HCT116 (cell line): ENCODE measurements at regions not wholly inside any gene's neighbourhood (a gene's known extent, or its start where the extent isn't known, plus 50 kb on each side); places are given as distances from the start of the nearest gene placed in this dataset.

Experiments
- POLR2A ChIP-seq: IDR thresholded peaks from 2 replicates; pipeline ENCODE4 v1.7.0; 2011; ENCODE audit warnings: borderline replicate concordance; ENCODE audit not compliant: insufficient read depth, insufficient read length; ENCODE audit errors: extremely low read depth
- RAD21 ChIP-seq: IDR thresholded peaks from 2 replicates; pipeline ENCODE4 v1.6.1; 2012; ENCODE audit warnings: low read depth, mild to moderate bottlenecking
- SIN3A ChIP-seq: IDR thresholded peaks from 2 replicates; pipeline ENCODE4 v1.6.1; 2012; ENCODE audit warnings: low read depth
- TF ChIP-seq, protein P1 (sequence below), 3 experiments: fragments of 200-600 bp in 1 of 3; sonication (generic) in 1 of 3; IDR thresholded peaks in 2 of 3; conservative IDR thresholded peaks in 1 of 3; 2 replicates each; pipeline ENCODE4 v1.5.1; 2012 to 2017; ENCODE audit warnings: low read depth in 2 of 3, low read length in 2 of 3, antibody characterized with exemption in 1 of 3, borderline replicate concordance in 1 of 3, control low read depth in 1 of 3, mild to moderate bottlenecking in 1 of 3, mixed read lengths in 1 of 3, mixed run types in 1 of 3, moderate library complexity in 1 of 3; ENCODE audit not compliant: insufficient read depth in 1 of 3
- TF ChIP-seq, protein P2 (sequence below): IDR thresholded peaks from 2 replicates; pipeline ENCODE4 v1.6.1; 2012; ENCODE audit warnings: low read depth

DNA sequence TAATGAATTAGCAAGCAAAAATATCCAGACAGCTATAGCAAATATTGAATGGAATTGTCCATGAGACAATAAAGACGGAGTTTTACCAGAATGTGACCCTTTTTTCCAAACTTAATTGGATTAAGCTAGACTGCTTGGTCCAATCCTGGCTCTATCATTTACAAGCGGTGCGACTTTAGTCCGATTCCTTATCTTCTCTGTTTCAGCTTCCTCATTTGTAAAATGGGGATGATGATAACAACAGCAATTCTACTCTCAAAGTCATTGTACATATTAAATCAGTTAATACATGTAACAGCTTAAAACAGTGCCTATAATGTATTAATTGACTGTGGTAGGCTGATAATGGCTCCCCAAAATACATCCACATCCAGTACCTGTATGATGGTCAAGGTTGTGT, 62.1 kb upstream of the CRBN start:
- TF ChIP-seq, protein P1, sequence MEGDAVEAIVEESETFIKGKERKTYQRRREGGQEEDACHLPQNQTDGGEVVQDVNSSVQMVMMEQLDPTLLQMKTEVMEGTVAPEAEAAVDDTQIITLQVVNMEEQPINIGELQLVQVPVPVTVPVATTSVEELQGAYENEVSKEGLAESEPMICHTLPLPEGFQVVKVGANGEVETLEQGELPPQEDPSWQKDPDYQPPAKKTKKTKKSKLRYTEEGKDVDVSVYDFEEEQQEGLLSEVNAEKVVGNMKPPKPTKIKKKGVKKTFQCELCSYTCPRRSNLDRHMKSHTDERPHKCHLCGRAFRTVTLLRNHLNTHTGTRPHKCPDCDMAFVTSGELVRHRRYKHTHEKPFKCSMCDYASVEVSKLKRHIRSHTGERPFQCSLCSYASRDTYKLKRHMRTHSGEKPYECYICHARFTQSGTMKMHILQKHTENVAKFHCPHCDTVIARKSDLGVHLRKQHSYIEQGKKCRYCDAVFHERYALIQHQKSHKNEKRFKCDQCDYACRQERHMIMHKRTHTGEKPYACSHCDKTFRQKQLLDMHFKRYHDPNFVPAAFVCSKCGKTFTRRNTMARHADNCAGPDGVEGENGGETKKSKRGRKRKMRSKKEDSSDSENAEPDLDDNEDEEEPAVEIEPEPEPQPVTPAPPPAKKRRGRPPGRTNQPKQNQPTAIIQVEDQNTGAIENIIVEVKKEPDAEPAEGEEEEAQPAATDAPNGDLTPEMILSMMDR (IDR thresholded peaks at IDR 0.05 in 2 of 3, conservative IDR thresholded peaks at IDR 0.05 in 1 of 3; ENCODE audit: borderline replicate concordance in 1 of 3, insufficient read depth in 1 of 3, low read depth in 2 of 3, low read length in 2 of 3), result no peak
- TF ChIP-seq RAD21 (no peak), POLR2A (no peak), SIN3A (no peak)
- TF ChIP-seq, protein P2, sequence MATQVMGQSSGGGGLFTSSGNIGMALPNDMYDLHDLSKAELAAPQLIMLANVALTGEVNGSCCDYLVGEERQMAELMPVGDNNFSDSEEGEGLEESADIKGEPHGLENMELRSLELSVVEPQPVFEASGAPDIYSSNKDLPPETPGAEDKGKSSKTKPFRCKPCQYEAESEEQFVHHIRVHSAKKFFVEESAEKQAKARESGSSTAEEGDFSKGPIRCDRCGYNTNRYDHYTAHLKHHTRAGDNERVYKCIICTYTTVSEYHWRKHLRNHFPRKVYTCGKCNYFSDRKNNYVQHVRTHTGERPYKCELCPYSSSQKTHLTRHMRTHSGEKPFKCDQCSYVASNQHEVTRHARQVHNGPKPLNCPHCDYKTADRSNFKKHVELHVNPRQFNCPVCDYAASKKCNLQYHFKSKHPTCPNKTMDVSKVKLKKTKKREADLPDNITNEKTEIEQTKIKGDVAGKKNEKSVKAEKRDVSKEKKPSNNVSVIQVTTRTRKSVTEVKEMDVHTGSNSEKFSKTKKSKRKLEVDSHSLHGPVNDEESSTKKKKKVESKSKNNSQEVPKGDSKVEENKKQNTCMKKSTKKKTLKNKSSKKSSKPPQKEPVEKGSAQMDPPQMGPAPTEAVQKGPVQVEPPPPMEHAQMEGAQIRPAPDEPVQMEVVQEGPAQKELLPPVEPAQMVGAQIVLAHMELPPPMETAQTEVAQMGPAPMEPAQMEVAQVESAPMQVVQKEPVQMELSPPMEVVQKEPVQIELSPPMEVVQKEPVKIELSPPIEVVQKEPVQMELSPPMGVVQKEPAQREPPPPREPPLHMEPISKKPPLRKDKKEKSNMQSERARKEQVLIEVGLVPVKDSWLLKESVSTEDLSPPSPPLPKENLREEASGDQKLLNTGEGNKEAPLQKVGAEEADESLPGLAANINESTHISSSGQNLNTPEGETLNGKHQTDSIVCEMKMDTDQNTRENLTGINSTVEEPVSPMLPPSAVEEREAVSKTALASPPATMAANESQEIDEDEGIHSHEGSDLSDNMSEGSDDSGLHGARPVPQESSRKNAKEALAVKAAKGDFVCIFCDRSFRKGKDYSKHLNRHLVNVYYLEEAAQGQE, result no peak
